WTC11 (cell line): ENCODE measurements at regions not wholly inside any gene's neighbourhood (a gene's known extent, or its start where the extent isn't known, plus 50 kb on each side); places are given as distances from the start of the nearest gene placed in this dataset.

Experiments used
- ATAC-seq: fragments of 200-7000 bp; cut with Tn5 transposase; 2 replicates; pipeline ENCODE4 v1.10.0; 2021; ENCODE audit warnings: mild to moderate bottlenecking, moderate library complexity
- CTCF ChIA-PET: fragments of 300-600 bp; sonication (Branson Sonifier 250); formaldehyde crosslinking; loops from one replicate; lab custom pipeline; 2021; ENCODE audit warnings: antibody characterized with exemption; lab: Charles Lee
- POLR2A ChIA-PET: fragments of 350-600 bp; sonication (Branson Sonifier 250); formaldehyde crosslinking; loops from one replicate; lab custom pipeline; 2021; ENCODE audit warnings: antibody characterized with exemption; lab: Charles Lee
- DNase-seq: peaks from one replicate; pipeline ENCODE4 v3.0.0; 2021; ENCODE audit warnings: low spot score
- H3K27ac Mint-ChIP-seq: 2 replicates; pipeline ENCODE4 v1.8.0; 2021; ENCODE audit warnings: mixed read lengths
- H3K27me3 Mint-ChIP-seq: 2 replicates; pipeline ENCODE4 v1.8.0; 2021; ENCODE audit warnings: low read depth, mild to moderate bottlenecking, moderate library complexity, mixed read lengths
- H3K36me3 Mint-ChIP-seq: 2 replicates; pipeline ENCODE4 v1.8.0; 2021; ENCODE audit warnings: mixed read lengths
- H3K4me1 Mint-ChIP-seq: 2 replicates; pipeline ENCODE4 v1.8.0; 2022; ENCODE audit warnings: mixed read lengths
- H3K4me3 Mint-ChIP-seq: 2 replicates; pipeline ENCODE4 v1.8.0; 2021; ENCODE audit warnings: mild to moderate bottlenecking, moderate library complexity, mixed read lengths
- H3K9me3 Mint-ChIP-seq: 2 replicates; pipeline ENCODE4 v1.8.0; 2021; ENCODE audit warnings: mixed read lengths
- AR ChIP-seq: fragments of 250-450 bp; sonication (Bioruptor Pico); IDR thresholded peaks from 2 replicates; pipeline ENCODE4 v1.9.0; 2021; ENCODE audit warnings: mild to moderate bottlenecking
- CREB1 ChIP-seq: sonication (generic); formaldehyde crosslinking; IDR thresholded peaks from 2 replicates; pipeline ENCODE4 v1.8.0; 2023; ENCODE audit warnings: mild to moderate bottlenecking, missing genetic modification reagents
- CTCF ChIP-seq: fragments of 200-600 bp; IDR thresholded peaks from 2 replicates; pipeline ENCODE4 v1.8.0; 2022; ENCODE audit warnings: antibody characterized with exemption
- FOXK1 ChIP-seq: sonication (generic); formaldehyde crosslinking; IDR thresholded peaks from 2 replicates; pipeline ENCODE4 v1.8.0; 2022; ENCODE audit warnings: mild to moderate bottlenecking, moderate library complexity, missing genetic modification reagents
- FOXP4 ChIP-seq: sonication (generic); formaldehyde crosslinking; IDR thresholded peaks from 2 replicates; pipeline ENCODE4 v1.8.0; 2022; ENCODE audit warnings: mild to moderate bottlenecking, missing genetic modification reagents
- GTF2I ChIP-seq: fragments of 250-450 bp; sonication (Bioruptor Pico); conservative IDR thresholded peaks from 2 replicates; pipeline ENCODE4 v1.4.0; 2021; ENCODE audit warnings: mild to moderate bottlenecking
- HMGXB4 ChIP-seq: sonication (generic); formaldehyde crosslinking; IDR thresholded peaks from 2 replicates; pipeline ENCODE4 v1.8.1; 2023; ENCODE audit warnings: mild to moderate bottlenecking, moderate library complexity, missing genetic modification reagents
- IRF1 ChIP-seq: sonication (generic); formaldehyde crosslinking; IDR thresholded peaks from 2 replicates; pipeline ENCODE4 v1.8.0; 2023; ENCODE audit warnings: missing genetic modification reagents
- MLX ChIP-seq: sonication (generic); formaldehyde crosslinking; IDR thresholded peaks from 2 replicates; pipeline ENCODE4 v1.8.1; 2023; ENCODE audit warnings: mild to moderate bottlenecking, missing genetic modification reagents, moderate library complexity
- NR2C2 ChIP-seq: sonication (generic); formaldehyde crosslinking; IDR thresholded peaks from 2 replicates; pipeline ENCODE4 v1.8.0; 2022; ENCODE audit warnings: mild to moderate bottlenecking, missing genetic modification reagents
- NR3C1 ChIP-seq: sonication (generic); formaldehyde crosslinking; conservative IDR thresholded peaks from 2 replicates; pipeline ENCODE4 v1.8.1; 2023; ENCODE audit warnings: low read depth, mild to moderate bottlenecking, missing genetic modification reagents
- PRRX2 ChIP-seq: fragments of 250-450 bp; sonication (Bioruptor Pico); IDR thresholded peaks from 2 replicates; pipeline ENCODE4 v1.8.0; 2021; ENCODE audit warnings: mild to moderate bottlenecking
- SOX15 ChIP-seq: fragments of 250-450 bp; sonication (Bioruptor Pico); IDR thresholded peaks from 2 replicates; pipeline ENCODE4 v1.9.0; 2021; ENCODE audit warnings: mild to moderate bottlenecking
- SP1 ChIP-seq: sonication (generic); formaldehyde crosslinking; conservative IDR thresholded peaks from 2 replicates; pipeline ENCODE4 v1.8.1; 2022; ENCODE audit warnings: missing genetic modification reagents
- TEAD1 ChIP-seq: sonication (generic); formaldehyde crosslinking; IDR thresholded peaks from 2 replicates; pipeline ENCODE4 v1.8.0; 2022; ENCODE audit warnings: mild to moderate bottlenecking, missing genetic modification reagents
- TEAD4 ChIP-seq: sonication (generic); formaldehyde crosslinking; IDR thresholded peaks from 2 replicates; pipeline ENCODE4 v1.8.0; 2022; ENCODE audit warnings: mild to moderate bottlenecking, missing genetic modification reagents
- USF2 ChIP-seq: sonication (generic); formaldehyde crosslinking; IDR thresholded peaks from 2 replicates; pipeline ENCODE4 v1.8.1; 2023; ENCODE audit warnings: mild to moderate bottlenecking, missing genetic modification reagents, moderate library complexity
- ZNF121 ChIP-seq: sonication (generic); formaldehyde crosslinking; IDR thresholded peaks from 2 replicates; pipeline ENCODE4 v1.8.0; 2023; ENCODE audit warnings: missing genetic modification reagents
- ZNF138 ChIP-seq: sonication (generic); formaldehyde crosslinking; conservative IDR thresholded peaks from 2 replicates; pipeline ENCODE4 v1.8.1; 2022; ENCODE audit warnings: mild to moderate bottlenecking, moderate library complexity, missing genetic modification reagents
- ZNF219 ChIP-seq: sonication (generic); formaldehyde crosslinking; IDR thresholded peaks from 2 replicates; pipeline ENCODE4 v1.8.0; 2023; ENCODE audit warnings: missing genetic modification reagents, mild to moderate bottlenecking, borderline replicate concordance
- ZNF232 ChIP-seq: sonication (generic); formaldehyde crosslinking; IDR thresholded peaks from 2 replicates; pipeline ENCODE4 v1.8.0; 2022; ENCODE audit warnings: mild to moderate bottlenecking, missing genetic modification reagents
- ZNF281 ChIP-seq: sonication (generic); formaldehyde crosslinking; IDR thresholded peaks from 2 replicates; pipeline ENCODE4 v1.8.0; 2023; ENCODE audit warnings: mild to moderate bottlenecking, missing genetic modification reagents

- CTCF ChIA-PET: interaction anchor here (0.8 kb wide), 1 partner anchor 191 kb away, joined by 3 read pairs; no protein-coding TSS in a partner anchor
- ATAC-seq (no peak), DNase-seq (no peak)
- Mint-ChIP-seq H3K27ac (no peak overlapping the region), H3K4me1 (peaks cover 12% of the 10 kb centered on the region), H3K9me3 (no peaks in the 10 kb centered on the region), H3K27me3 (no peaks in the 10 kb centered on the region; the same call in 1 of the 2 replicates), H3K36me3 (no peaks in the 10 kb centered on the region), H3K4me3 (no peak overlapping the region)
- no peak for TF ChIP-seq NR2C2 (CRISPR knock-in tag)
- no peak for TF ChIP-seq USF2 (CRISPR knock-in tag)
- no peak for TF ChIP-seq TEAD1
- no peak for TF ChIP-seq FOXP4 (CRISPR knock-in tag)
- no peak for TF ChIP-seq SP1
- TF ChIP-seq FOXK1 (CRISPR knock-in tag): no peak
- no peak for TF ChIP-seq ZNF281 (CRISPR knock-in tag)
- no peak for TF ChIP-seq ZNF232
- no peak for TF ChIP-seq HMGXB4
- no peak for TF ChIP-seq GTF2I (CRISPR knock-in tag)
- TF ChIP-seq PRRX2 (CRISPR knock-in tag): no peak
- TF ChIP-seq ZNF138 (CRISPR knock-in tag): no peak
- no peak for TF ChIP-seq NR3C1 (CRISPR knock-in tag)
- no peak for TF ChIP-seq SOX15
- TF ChIP-seq CREB1 (CRISPR knock-in tag): no peak
- no peak for TF ChIP-seq ZNF121 (CRISPR knock-in tag)
- POLR2A ChIA-PET: no interaction called here
Measured at GRCh38 chr5:54704333-54704732, 186.8 kb downstream of the SNX18 start.

- Mint-ChIP-seq H3K4me1 (peaks cover 12% of the 10 kb centered on the region), H3K27ac (no peak overlapping the region), H3K36me3 (no peaks in the 10 kb centered on the region), H3K4me3 (no peak overlapping the region), H3K27me3 (no peaks in the 10 kb centered on the region; the same call in 1 of the 2 replicates), H3K9me3 (no peaks in the 10 kb centered on the region)
- CTCF ChIA-PET: interaction anchor here (0.8 to 1.4 kb wide), 2 partner anchors 192 to 460 kb away, joined by 3 read pairs; no protein-coding TSS in a partner anchor
- POLR2A ChIA-PET: interaction anchor here (0.6 kb wide), 1 partner anchor 129 kb away, joined by 3 read pairs; no protein-coding TSS in a partner anchor
- ATAC-seq: peak; percentile 77
- DNase-seq: no peak
- TF ChIP-seq MLX (CRISPR knock-in tag) (no peak), IRF1 (CRISPR knock-in tag) (no peak), ZNF219 (CRISPR knock-in tag) (no peak), TEAD4 (CRISPR knock-in tag) (no peak), CTCF (no peak), AR (no peak)
Measured at GRCh38 chr5:54703565-54704255, 186.2 kb downstream of the SNX18 start.
